NCI-H524 (cell line): ENCODE measurements at regions not wholly inside any gene's neighbourhood (a gene's known extent, or its start where the extent isn't known, plus 50 kb on each side); places are given as distances from the start of the nearest gene placed in this dataset.
"Not testable (repeated sequence)": the region's sequence is repeated elsewhere in the genome, so short reads cannot be mapped to it uniquely, and the experiment has no call there.

Experiments
- DNase-seq, 2 experiments: peaks; one replicate each; lab custom pipeline; 2025; lab: John Stamatoyannopoulos, UW

DNA sequence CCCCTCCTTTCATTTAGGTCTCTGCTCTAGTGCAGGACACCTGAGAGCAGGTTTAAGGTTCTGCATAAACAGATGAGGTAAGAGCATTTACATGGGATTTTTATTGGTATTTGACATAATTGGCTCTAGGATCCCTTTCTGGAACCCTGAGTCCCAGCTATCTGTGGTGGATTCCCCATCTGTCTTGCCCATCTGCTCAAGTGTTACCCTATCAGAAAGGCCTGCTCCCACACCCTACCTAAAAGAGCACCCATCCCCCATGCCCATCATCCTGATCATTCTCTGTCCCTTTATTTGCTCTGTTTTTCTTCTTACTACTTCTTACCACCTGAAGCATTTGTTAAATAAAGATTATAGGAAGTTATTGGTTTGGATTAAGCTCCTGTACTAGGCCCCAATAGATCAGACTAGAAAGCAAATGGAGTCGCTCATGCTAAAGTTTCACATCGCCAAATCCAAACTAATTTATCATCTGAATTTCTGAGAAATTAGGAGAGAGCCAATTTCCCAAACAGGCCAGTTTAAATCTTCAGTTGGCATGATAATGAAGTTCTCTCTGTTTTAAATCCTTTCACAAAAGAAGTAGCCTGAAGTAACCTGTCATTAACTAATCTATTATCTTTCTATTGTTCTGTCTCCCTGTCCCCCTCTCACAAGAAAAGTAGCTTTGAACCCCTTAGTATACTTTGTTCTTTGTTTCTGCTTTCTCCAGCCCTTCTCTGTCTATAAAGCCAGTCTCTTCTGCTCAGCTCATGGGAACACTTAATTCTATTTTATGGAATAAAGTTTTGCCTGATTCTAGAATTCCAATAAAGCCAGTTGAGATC lies 178.6 kb downstream of the ZNF674 start:
- DNase-seq, result peak; percentile 75 to 91

DNA sequence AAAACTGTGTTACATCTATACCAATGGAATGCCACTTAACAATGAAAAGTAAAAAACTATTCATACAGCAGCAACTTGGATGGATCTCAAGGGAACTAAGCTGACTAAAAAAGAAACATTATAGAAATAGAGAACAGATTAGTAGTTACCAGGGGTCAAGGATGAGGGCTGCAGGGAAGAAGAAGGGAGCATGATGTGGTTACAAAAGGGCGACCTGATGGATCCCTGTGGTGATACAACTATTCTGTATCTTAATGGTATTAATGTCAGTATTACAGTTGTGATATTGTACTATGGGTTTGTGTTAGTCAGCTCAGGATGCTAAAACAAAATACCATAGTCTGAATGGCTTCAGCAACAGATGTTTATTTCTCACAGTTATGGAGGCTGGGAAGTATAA lies 190.7 kb downstream of the ZNF674 start:
- no peak for DNase-seq

DNA sequence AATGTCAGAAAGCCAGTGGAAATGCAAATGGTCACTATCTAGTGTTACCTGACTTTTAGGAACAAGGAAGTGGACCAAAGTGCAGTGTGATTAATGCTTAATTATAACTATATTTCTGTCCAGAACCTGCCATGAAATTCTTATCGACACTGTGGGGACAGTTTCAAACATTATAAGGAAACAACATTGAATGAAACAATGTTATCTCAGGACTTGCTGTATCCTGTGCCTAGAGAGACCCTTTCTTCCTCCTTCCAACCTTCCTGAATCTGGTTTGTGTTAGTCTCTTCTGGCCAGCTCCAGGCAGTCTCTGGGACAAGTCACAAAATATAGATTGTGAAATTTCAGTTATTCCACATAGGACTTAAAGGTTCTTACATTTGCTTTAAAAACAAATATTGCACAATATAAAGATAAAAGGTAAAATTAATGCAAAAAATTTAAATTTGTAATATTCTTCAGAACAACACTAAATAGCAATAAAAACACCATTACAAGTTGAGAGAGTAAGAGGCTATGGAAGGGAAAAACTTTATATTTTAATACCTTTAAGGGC lies 203.4 kb downstream of the ZNF674 start:
- no peak for DNase-seq

DNA sequence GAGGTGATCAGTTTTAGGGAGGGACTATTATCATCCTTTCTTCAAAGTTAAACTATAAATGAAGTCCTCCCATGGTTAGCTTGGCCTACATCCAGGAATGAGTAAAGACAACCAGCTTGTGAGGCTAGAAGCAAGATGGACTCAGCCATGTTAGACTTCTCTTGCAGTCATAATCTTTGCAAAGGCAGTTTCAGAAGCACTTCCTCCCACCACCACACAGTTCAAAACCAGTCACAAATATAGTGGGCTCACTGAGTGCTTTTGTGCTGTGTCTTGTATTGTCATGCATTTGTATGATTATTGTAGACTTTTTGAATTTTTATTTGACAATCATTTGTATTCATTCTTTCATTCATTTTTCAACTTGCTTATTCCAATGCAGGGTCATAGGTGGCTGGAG lies 204.5 kb downstream of the ZNF674 start:
- no peak for DNase-seq

DNA sequence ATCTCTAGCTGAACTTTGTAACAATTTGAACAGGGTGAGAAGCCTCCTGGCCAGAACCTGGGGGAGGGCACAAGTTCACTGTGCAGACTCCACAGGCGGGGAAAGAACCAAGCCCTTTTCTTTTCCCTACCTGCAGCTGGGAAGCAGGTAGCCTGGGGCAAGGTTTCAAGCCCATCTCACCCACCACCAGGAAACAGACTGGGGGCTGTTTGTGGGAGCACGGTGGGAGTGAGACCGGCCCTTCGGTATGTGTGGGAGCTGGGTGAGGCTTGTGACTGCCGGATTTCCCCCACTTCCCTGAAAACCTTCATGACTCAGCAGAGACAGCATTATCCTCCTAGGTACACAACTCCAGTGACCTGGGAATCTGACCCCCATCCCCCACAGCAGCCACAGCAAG lies 211.7 kb downstream of the ZNF674 start:
- no peak for DNase-seq

DNA sequence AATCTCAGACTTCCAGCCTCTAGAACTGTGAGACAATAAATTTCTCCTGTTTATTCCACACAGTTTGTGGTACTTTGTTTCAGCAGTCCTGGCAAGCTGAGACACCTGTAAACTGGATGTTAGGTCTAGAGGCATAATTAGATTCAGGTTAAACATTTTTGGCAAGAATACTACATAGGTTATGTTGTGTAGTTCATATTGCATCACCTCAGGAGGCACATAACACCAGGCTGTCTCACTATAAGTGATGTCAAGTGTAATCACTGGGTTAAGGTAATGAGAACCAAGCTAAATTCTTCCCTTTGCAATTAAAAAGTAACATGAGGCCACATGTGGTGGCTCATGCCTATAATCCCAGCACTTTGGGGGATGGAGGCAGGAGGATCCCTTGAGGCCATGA lies 214.2 kb downstream of the ZNF674 start:
- no peak for DNase-seq

DNA sequence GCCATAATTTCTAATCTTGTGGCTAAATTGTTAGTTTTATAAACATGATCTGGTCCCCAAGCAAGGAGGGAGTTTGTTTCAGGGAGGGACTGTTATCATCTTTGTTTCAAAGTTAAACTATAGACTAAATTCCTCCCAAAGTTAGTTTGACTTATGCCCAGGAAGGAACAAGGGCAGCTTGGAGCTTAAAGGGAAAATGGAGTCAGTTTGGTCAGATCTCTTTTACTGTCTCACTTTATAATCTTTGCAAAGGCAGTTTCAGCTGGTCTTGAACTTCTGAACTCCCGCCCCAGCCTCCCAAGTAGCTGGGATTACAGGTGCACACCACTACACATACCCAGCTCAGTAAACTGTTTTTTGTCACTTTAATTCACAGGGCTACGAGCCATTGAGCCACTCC lies 214.7 kb downstream of the ZNF674 start:
- DNase-seq, result no peak

DNA sequence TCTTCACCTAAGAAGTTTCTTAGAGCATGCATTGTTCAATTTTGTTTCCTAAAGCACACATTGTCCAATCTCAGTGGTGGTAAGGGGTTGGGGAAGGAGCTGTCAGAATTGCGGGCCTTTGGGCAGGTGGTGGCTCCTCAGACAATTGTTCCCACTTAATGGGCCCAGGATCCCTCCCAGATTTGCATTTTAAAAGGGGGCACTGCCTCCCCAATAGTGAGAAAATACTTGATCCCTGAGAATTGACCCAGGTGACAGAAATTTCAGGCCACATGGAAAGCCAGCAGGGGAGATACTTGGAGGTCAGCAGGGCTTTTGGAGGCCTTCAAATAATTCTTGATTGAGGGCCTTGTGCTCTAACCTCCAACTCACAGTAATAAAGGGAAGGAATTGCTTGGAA lies 217.1 kb downstream of the ZNF674 start:
- DNase-seq, result no peak

DNA sequence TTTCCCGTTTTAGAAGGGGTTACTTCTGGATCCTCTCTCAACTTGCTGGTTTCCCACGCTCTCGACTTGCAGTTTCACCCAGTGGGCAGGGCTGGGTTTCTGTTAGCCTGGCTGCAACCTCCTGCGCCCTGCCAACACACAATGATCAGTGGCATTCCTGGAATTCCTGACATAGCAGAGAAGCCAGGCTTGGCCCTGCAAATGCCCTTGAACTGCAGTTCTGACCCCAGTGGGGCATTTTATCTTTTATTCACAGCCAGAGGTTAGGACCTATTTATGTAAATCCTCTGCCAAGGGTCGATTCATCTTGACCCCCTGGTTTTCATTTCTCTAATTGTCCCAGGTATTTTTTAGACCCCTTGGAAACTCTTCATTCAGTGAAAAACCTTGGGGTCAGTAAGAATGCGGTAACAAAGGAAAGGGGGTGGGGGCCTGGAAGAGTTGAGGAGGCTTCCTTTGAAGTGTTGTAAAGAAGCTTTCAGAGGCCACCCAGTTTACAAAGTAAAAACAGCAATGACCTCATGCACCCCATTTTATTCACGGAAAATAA lies 217.6 kb downstream of the ZNF674 start:
- DNase-seq, result no peak

DNA sequence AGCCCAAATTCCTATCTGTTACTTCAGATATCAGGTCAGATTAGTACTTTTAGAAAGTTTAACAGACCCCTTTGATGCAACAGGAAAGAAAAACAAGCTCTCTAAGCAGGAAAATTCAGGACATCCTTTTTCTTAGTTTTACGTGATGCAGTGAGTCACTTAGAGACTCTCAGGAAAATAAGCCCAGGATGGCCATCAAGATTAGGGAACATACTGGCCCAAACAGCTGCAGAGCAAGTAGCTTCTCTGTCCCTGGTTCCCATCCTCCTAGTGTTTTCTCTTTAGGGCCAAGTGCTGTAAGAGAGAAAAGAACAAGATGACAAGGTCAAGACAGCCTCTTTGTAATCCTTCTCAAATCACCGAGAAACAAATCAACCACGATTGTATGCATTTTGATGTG lies 219.1 kb downstream of the ZNF674 start:
- DNase-seq, result no peak

DNA sequence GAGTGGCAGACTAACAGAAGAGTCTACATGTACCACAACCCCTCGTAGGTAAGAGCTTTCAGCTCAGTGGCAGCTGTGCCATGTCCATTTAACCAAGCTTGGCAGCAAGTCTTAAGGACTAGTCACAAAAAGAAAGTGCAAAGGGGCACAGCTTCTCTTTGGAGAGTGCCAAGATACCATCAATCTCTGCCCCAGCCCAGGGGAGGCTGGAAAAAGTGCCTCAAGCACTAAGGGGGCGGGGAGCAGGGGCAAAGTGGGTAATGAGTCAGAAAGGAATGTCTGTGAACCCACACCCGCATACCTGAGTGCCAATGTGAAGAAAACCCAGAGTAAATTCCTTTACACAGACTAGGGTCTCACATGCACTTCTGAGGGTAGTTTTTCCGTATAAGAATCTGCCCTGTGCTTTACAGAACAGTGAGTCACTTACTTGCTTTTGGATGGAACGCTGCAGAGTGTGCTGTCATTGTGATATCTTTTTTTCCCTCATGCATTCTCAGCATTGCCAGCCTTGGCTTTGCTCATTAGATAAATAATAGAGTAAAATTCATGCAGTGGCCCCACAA lies 219.8 kb downstream of the ZNF674 start:
- DNase-seq, result no peak

DNA sequence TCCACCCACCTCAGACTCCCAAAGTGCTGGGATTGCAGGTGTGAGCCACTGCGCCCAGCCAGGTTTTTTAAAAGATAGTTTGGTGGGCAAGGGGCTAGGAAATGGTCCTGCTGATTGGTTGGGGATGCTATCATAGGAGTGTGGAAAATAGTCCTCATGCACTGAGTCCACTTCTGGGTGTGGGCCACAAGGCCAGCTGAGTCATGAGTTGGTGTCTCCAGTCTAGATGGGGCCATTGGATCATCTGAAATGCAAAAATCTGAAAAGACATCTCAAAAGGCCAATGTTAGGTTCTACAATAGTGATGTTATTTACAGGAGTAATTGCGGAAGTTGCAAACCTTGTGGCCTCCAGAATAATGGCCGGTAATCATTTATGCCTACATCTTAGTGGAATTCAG lies 221.1 kb downstream of the ZNF674 start:
- DNase-seq, result no peak

DNA sequence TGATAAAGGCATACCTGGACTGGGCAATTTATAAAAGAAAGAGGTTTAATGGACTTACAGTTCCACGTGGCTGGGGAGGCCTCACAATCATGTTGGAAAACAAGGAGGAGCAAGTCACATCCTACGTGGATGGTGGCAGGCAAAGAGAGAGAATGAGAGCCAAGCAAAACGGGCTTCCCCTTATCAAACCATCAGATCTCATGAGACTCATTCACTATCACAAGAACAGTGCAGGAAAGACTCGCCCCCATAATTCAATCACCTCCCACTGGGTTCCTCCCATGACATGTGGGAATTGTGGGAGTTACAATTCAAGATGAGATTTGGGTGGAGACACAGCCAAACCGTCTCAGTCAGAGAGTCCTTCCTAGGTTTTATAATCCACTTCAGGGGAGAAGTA lies 222.3 kb downstream of the ZNF674 start:
- not testable (repeated sequence) for DNase-seq

DNA sequence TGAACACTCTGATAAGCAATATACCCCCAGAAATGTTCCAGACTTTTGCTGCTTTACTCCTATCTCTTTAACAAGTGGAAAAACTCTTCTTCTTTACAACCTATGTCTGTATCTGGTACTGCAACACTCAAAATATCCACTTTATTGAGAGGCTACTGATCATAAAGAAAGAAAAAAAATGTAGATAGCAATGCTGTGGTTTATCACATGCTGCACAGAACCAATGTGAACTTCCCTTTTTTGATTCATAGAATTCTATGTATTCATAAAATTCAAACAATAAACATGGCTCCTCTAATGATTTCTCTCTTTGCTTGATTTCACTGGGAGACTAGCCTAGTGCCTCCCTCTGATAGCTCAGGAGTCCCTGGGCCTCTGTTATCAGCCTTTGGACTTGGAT lies 223.5 kb downstream of the ZNF674 start:
- DNase-seq, result no peak

DNA sequence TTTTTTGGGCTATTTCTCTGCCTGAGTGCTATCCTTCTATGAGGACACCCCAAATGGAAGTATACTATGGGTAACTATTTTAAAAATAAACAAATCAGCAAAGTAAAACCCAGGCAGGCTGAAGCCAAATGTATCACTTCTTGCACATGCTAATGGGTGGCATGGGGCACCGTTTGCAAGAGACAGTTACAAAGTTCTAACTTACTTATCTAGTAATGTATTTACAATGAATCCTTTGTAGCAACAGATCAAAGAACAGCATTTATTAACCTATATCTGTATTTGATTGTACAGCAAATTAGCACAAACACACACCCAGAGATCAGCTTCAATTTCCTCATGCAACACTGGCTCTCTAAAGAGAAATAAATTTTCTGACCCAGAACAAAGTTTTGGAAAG lies 225.5 kb downstream of the ZNF674 start:
- DNase-seq, result no peak

DNA sequence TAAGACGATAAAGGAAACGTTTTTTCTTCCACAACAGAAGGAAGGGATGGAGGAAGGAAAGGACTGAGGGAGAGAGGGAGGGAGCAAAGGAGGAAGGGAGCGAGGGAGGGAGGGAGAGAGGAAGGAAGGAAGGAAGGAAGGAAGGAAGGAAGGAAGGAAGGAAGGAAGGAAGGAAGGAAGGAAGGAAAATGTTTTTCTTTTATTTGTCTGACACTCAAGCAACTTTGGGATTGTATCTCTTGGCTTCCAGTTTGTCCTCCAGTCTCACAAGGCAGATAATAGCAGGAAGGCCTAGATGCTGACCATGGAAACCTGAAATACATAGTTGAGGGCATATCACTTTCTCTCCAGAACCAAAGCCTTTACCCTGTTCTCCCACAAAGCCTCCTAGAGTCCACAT lies 226.7 kb downstream of the ZNF674 start:
- DNase-seq, result no peak

DNA sequence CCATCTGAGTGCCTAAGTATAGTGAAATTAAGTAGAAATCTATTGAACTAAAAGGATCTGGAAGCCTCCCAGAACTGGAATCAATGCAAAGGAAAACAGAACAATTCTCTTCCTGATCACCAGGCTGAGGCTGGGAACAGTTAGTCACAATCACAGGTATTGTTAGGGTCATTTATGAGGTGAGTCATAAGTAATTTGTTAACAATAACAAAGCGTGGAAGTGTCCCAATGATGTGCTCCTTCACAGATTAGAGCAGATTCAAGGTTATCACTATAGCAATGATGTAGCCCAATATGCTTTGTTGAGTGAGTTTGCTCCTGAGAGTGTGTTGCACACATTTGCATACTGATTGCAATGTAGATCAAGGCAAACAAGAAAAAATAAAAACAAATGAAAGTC lies 228.1 kb downstream of the ZNF674 start:
- no peak for DNase-seq

DNA sequence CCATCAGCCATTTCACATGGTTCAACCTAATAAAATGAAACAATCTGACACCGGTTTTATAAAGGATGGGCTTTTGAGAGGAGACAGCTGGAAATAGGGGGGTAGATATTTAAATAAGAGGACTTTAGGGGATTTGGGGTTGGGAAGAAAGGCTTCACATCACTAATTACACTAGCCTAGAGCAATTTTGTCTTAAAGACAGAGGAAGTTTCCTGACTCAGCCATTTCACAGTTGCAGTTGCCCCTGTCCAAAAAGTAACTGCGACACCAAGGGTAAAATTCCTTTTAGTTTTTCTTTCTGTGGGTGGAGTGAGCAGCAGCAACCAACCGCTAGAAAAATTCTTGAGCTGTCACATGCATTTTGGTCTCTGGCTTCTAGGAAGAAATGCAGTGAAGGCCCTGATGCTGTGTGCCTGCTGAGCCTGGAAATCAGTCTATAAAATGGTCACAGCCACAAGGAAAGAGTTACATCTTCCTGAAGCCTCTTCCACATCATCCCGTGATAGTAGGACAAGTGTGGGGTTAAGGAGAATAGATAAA lies 233.6 kb downstream of the ZNF674 start:
- DNase-seq, result no peak

DNA sequence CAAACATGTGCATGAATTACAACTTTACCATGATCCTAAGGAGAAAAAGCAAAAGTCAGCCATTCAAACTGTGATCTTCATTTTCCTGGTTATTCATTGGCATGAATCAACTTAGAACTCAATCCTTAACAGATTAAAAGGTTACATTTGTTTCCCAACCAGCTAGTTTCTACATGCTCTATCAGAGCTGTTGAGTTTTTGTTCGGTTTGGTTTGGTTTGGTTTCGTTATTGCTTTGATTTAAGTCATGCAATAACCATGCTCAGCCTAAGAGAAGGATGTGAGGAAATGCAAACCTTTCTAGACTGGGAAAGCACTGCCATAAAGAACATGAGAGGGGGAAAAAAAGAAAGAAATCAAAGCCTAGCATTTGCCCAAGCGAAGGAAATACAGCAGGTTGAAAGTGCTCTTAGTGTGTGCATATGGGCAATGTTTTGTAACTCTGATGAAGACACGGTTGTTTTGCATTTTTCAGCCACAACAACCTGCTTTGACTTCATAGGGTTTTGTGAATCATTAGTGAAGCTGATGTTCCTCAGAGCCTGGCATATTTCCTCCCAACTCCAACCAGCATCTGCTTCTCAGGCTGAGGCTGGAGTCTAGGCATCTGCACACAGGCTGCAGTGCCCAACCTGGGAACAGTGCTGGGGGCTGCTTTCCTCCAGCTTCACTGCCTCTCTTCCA lies 234.3 kb downstream of the ZNF674 start:
- DNase-seq, result no peak

DNA sequence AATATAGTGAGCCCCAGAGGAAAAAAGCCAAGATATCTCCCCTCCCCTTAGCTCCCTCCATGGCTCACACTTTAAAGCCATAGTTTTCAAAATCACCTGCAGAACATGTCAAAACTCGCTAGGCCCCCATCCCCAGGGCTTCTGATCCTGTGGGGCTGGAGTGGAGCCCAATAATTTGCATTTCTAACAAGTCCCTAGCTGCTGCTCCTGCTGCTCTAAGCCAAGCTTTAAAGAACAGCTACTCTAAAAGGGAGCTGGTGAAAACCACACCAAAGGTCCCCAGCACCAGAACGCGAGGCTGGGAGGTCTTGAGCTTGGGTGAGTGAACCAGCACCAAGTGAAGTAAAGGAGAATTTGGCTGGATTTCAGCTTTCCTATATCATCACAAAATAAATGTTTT lies 237.1 kb downstream of the ZNF674 start:
- DNase-seq, result peak in 1 of 2 experiments; percentile 16

DNA sequence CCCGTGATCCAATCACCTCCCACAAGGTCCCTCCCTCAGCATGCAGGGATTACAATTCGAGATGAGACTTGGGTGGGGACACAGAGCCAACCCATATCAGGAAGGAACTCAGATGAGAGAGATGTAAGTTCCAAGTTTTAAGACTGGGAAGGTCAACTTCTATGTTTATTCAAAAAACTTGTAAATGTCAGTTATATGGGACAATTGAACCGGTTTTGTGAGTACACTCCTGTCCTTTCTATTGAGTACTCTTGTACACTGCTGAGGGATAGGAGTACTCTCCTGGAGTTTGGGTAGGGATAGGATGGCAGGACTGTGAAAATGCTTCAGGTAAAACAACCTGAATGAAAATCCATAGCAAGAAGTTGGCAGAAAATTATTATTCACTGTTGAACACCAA lies 239.1 kb downstream of the ZNF674 start:
- no peak for DNase-seq

DNA sequence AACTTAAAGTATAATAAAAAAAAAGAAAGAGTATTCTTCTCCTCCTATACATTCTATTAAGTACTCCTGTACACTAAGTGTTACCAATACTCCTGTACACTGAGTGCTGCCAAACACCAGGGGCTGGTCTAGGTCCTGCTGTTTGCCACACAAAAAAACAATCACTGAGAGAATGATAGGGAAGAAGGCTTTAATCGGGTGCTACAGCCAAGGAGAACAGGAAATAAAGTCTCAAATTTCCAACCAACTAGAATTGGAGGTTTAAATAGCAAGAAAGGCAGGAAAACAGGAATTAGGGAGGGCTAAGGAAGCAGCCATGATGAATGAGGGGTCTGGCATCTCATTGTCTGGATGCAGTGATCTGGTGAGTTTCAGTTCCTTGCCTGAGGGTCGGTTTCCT lies 239.8 kb downstream of the ZNF674 start:
- DNase-seq, result no peak

DNA sequence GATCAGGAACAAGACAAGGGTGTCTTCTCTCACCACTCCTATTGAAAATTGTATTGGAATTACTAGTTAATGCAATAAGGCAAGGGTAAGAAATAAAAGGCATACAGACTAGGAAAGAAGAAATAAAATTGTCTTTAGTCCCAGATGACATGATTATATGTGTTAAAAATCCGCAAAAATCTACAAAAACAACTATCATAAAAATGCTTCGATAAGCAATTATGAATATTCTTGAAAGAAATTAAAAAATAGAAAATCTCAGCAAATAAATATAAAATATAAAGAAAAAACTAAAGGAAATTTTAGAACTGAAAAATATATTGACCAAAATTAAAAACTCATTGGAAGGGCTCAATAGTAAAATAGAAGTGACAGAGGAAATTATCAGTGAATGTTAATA lies 243.3 kb downstream of the ZNF674 start:
- no peak for DNase-seq
